SK-N-MC (cell line): ENCODE measurements at regions not wholly inside any gene's neighbourhood (a gene's known extent, or its start where the extent isn't known, plus 50 kb on each side); places are given as distances from the start of the nearest gene placed in this dataset.

ENCODE experiments used
- EZH2 ChIP-seq: fragments of 200-600 bp; sonication (generic); IDR thresholded peaks from one replicate; pipeline ENCODE4 v1.6.1; 2017; ENCODE audit warnings: antibody characterized with exemption
- FOXP2 ChIP-seq: optimal IDR thresholded peaks from 2 replicates; pipeline ENCODE3; 2011; ENCODE audit warnings: mild to moderate bottlenecking, moderate library complexity; ENCODE audit not compliant: insufficient read depth; ENCODE audit errors: extremely low read length, control extremely low read depth
- POLR2AphosphoS5 ChIP-seq: IDR thresholded peaks from 2 replicates; pipeline ENCODE4 v1.6.1; 2012; ENCODE audit warnings: mild to moderate bottlenecking, low read depth, low read length, borderline replicate concordance

- TF ChIP-seq POLR2AphosphoS5: no peak
- TF ChIP-seq EZH2: no peak
- no peak for TF ChIP-seq FOXP2
Observed at GRCh38 chr1:208597571-208597970, 353.4 kb upstream of the PLXNA2 start.
